GM18498 (cell line): ENCODE measurements at regions not wholly inside any gene's neighbourhood (a gene's known extent, or its start where the extent isn't known, plus 50 kb on each side); places are given as distances from the start of the nearest gene placed in this dataset.
"Not testable (repeated sequence)": the region's sequence is repeated elsewhere in the genome, so short reads cannot be mapped to it uniquely, and the experiment has no call there.

Experiments used
- ATAC-seq: cut with Tn5 transposase; IDR thresholded peaks from one replicate; pipeline ENCODE4 v1.9.1; 2021; ENCODE audit warnings: mild to moderate bottlenecking, moderate library complexity; ENCODE audit not compliant: unreplicated experiment

GRCh38 chr4:184965230-184966050, 52.9 kb upstream of the HELT start:
- not testable (repeated sequence) for ATAC-seq

- not testable (repeated sequence) for ATAC-seq
Measured at GRCh38 chr4:184966051-184966691, 52.1 kb upstream of the HELT start.

GRCh38 chr4:184967699-184968098, 50.6 kb upstream of the HELT start:
- not testable (repeated sequence) for ATAC-seq

- ATAC-seq: no peak
Measured at GRCh38 chr4:184968366-184968765, 49.9 kb upstream of the HELT start.
